ENCODE measurements at regions not wholly inside any gene's neighbourhood (a gene's known extent, or its start where the extent isn't known, plus 50 kb on each side); places are given as distances from the start of the nearest gene placed in this dataset.

GRCh38 chr1:82258887-82259286, 458.2 kb downstream of the ADGRL2 start:
- WGBS, 2 donors = 86 to 92% methylated on average over 5 of the region's 5 CpGs
- intact Hi-C loops (cut with DNase I) = no loop called here
- Histone ChIP-seq H3K4me3 (no peak overlapping the region), H3K27me3 (no peaks in the 10 kb centered on the region), H3K9me3 (no peaks in the 10 kb centered on the region), H3K27ac (no peak overlapping the region), H3K36me3 (no peaks in the 10 kb centered on the region), H3K4me1 (no peaks in the 10 kb centered on the region)
- TF ChIP-seq POLR2A (IDR thresholded peaks at IDR 0.05) = no peak
- TF ChIP-seq EP300 (IDR thresholded peaks at IDR 0.05) = no peak
- TF ChIP-seq CTCF (IDR thresholded peaks at IDR 0.05) = no peak
- DNase-seq = no peak

GRCh38 chr1:82246050-82246449, 445.3 kb downstream of the ADGRL2 start:
- intact Hi-C loops (cut with DNase I) = no loop called here
- no peaks in the 10 kb centered on the region for H3K36me3 ChIP-seq
- TF ChIP-seq POLR2A (IDR thresholded peaks at IDR 0.05) (no peak), CTCF (IDR thresholded peaks at IDR 0.05) (no peak), EP300 (IDR thresholded peaks at IDR 0.05) (no peak)
- no peaks in the 10 kb centered on the region for H3K4me1 ChIP-seq
- WGBS, 2 donors = 51 to 59% methylated on average over 3 of the region's 3 CpGs
- no peaks in the 10 kb centered on the region for H3K9me3 ChIP-seq
- H3K27ac ChIP-seq = no peak overlapping the region
- no peak overlapping the region for H3K4me3 ChIP-seq
- no peaks in the 10 kb centered on the region for H3K27me3 ChIP-seq
- DNase-seq = no peak

- no peaks in the 10 kb centered on the region for H3K4me1 ChIP-seq
- 90 to 93% methylated on average over 7 of the region's 7 CpGs for WGBS, 2 donors
- no peak for TF ChIP-seq EP300 (IDR thresholded peaks at IDR 0.05)
- TF ChIP-seq CTCF (IDR thresholded peaks at IDR 0.05) = no peak
- no peak for TF ChIP-seq POLR2A (IDR thresholded peaks at IDR 0.05)
- TF ChIP-seq POLR2AphosphoS5 (IDR thresholded peaks at IDR 0.05) = no peak
- no peak overlapping the region for H3K4me3 ChIP-seq
- H3K27me3 ChIP-seq = no peaks in the 10 kb centered on the region
- DNase-seq = no peak
- H3K9me3 ChIP-seq = no peaks in the 10 kb centered on the region
- no peak overlapping the region for H3K27ac ChIP-seq
- no peaks in the 10 kb centered on the region for H3K36me3 ChIP-seq
- intact Hi-C loops (cut with DNase I) = no loop called here
These were observed 444.7 kb downstream of the ADGRL2 start for GRCh38 chr1:82245345-82246014.

- no peak for TF ChIP-seq POLR2AphosphoS5 (IDR thresholded peaks at IDR 0.05)
- no peak for TF ChIP-seq CTCF (IDR thresholded peaks at IDR 0.05)
- no peak for TF ChIP-seq POLR2A (IDR thresholded peaks at IDR 0.05)
- no peak for TF ChIP-seq EP300 (IDR thresholded peaks at IDR 0.05)
- Histone ChIP-seq H3K4me1 (no peaks in the 10 kb centered on the region), H3K36me3 (no peaks in the 10 kb centered on the region), H3K4me3 (no peak overlapping the region), H3K9me3 (no peaks in the 10 kb centered on the region), H3K27me3 (no peaks in the 10 kb centered on the region), H3K27ac (no peak overlapping the region)
- intact Hi-C loops (cut with DNase I) = no loop called here
- 59% methylated on average over 3 of the region's 3 CpGs for WGBS, 2 donors
- DNase-seq = no peak
These were observed 439.8 kb downstream of the ADGRL2 start for GRCh38 chr1:82240571-82240970.

- H3K27me3 ChIP-seq = no peaks in the 10 kb centered on the region
- no peak overlapping the region for H3K27ac ChIP-seq
- WGBS, 2 donors = 91 to 94% methylated on average over 4 of the region's 4 CpGs
- no peak overlapping the region for H3K4me3 ChIP-seq
- H3K36me3 ChIP-seq = no peaks in the 10 kb centered on the region
- intact Hi-C loops (cut with DNase I) = no loop called here
- no peak for DNase-seq
- TF ChIP-seq POLR2AphosphoS5 (IDR thresholded peaks at IDR 0.05) (no peak), POLR2A (IDR thresholded peaks at IDR 0.05) (no peak), CTCF (IDR thresholded peaks at IDR 0.05) (no peak), EP300 (IDR thresholded peaks at IDR 0.05) (no peak)
- H3K4me1 ChIP-seq = peaks cover 0 to 11% (median 2%) of the 10 kb centered on the region in 4 donors
- H3K9me3 ChIP-seq = no peaks in the 10 kb centered on the region
These were observed 429.9 kb downstream of the ADGRL2 start for GRCh38 chr1:82230667-82231066.
